H9 (cell line): ENCODE measurements at regions not wholly inside any gene's neighbourhood (a gene's known extent, or its start where the extent isn't known, plus 50 kb on each side); places are given as distances from the start of the nearest gene placed in this dataset.

Source experiments
- DNase-seq: peaks from one replicate; pipeline ENCODE4 v3.0.0-alpha.2; 2017
- H2AFZ ChIP-seq: one replicate; pipeline ENCODE4 v1.6.1; 2013; ENCODE audit warnings: mild to moderate bottlenecking, low read length, control low read depth, moderate library complexity
- H2AK5ac ChIP-seq: 2 replicates; pipeline ENCODE4 v1.6.1; 2013; ENCODE audit warnings: low read length, control low read depth, mixed read lengths; ENCODE audit not compliant: insufficient read length
- H2BK120ac ChIP-seq: one replicate; pipeline ENCODE4 v1.6.1; 2013; ENCODE audit warnings: low read depth, mild to moderate bottlenecking, low read length, control low read depth, inconsistent platforms; ENCODE audit not compliant: poor library complexity, severe bottlenecking
- H2BK12ac ChIP-seq: 2 replicates; pipeline ENCODE4 v1.6.1; 2013; ENCODE audit warnings: low read length, control low read depth, mixed read lengths, low read depth; ENCODE audit not compliant: insufficient read length
- H2BK15ac ChIP-seq: 2 replicates; pipeline ENCODE4 v1.6.1; 2013; ENCODE audit warnings: low read depth, low read length, control low read depth
- H2BK20ac ChIP-seq: one replicate; pipeline ENCODE4 v1.6.1; 2013; ENCODE audit warnings: low read depth, mild to moderate bottlenecking, low read length, control low read depth, inconsistent platforms; ENCODE audit not compliant: poor library complexity, severe bottlenecking
- H2BK5ac ChIP-seq: 2 replicates; pipeline ENCODE4 v1.6.1; 2013; ENCODE audit warnings: low read length, control low read depth, mixed read lengths; ENCODE audit not compliant: insufficient read length
- H3K14ac ChIP-seq: 2 replicates; pipeline ENCODE4 v1.6.1; 2013; ENCODE audit warnings: low read length, control low read depth; ENCODE audit not compliant: insufficient read depth
- H3K18ac ChIP-seq: 2 replicates; pipeline ENCODE4 v1.6.1; 2013; ENCODE audit warnings: low read depth, mild to moderate bottlenecking, mixed read lengths, low read length, control low read depth; ENCODE audit not compliant: insufficient read length
- H3K23ac ChIP-seq: 2 replicates; pipeline ENCODE4 v1.6.1; 2013; ENCODE audit warnings: low read length, control low read depth, mixed read lengths, low read depth; ENCODE audit not compliant: insufficient read length
- H3K23me2 ChIP-seq: 2 replicates; pipeline ENCODE4 v1.6.1; 2013; ENCODE audit warnings: low read depth, mild to moderate bottlenecking, mixed read lengths, low read length, control low read depth; ENCODE audit not compliant: insufficient read length, poor library complexity, severe bottlenecking
- H3K27ac ChIP-seq: 2 replicates; pipeline ENCODE4 v1.5.1; 2013; ENCODE audit warnings: low read length, control low read depth, mixed read lengths, low read depth; ENCODE audit not compliant: insufficient read length
- H3K27me3 ChIP-seq: 2 replicates; pipeline ENCODE4 v1.6.1; 2013; ENCODE audit warnings: low read length, control low read depth, inconsistent platforms; ENCODE audit not compliant: insufficient read depth
- H3K4ac ChIP-seq: 2 replicates; pipeline ENCODE4 v1.6.1; 2013; ENCODE audit warnings: low read depth, mild to moderate bottlenecking, control low read depth, inconsistent platforms, low read length, moderate library complexity
- H3K4me1 ChIP-seq: 2 replicates; pipeline ENCODE4 v1.6.1; 2013; ENCODE audit warnings: low read length, control low read depth, inconsistent platforms; ENCODE audit not compliant: insufficient read depth
- H3K4me2 ChIP-seq: 2 replicates; pipeline ENCODE4 v1.6.1; 2013; ENCODE audit warnings: low read length, control low read depth, mixed read lengths; ENCODE audit not compliant: insufficient read length, insufficient read depth
- H3K56ac ChIP-seq: 2 replicates; pipeline ENCODE4 v1.6.1; 2013; ENCODE audit warnings: low read depth, mild to moderate bottlenecking, mixed read lengths, low read length, control low read depth; ENCODE audit not compliant: insufficient read length
- H3K79me1 ChIP-seq: 2 replicates; pipeline ENCODE4 v1.6.1; 2013; ENCODE audit warnings: low read depth, mild to moderate bottlenecking, moderate library complexity, low read length, control low read depth, inconsistent platforms; ENCODE audit not compliant: insufficient read depth, poor library complexity, severe bottlenecking
- H3K79me2 ChIP-seq: 2 replicates; pipeline ENCODE4 v1.6.1; 2013; ENCODE audit warnings: low read length, control low read depth, inconsistent platforms; ENCODE audit not compliant: insufficient read depth
- H3K9ac ChIP-seq: 2 replicates; pipeline ENCODE4 v1.6.1; 2013; ENCODE audit warnings: low read length, control low read depth, mixed read lengths; ENCODE audit not compliant: insufficient read length; ENCODE audit errors: extremely low read depth
- H3K9me3 ChIP-seq: one replicate; pipeline ENCODE4 v1.6.1; 2013; ENCODE audit warnings: low read depth, low read length, inconsistent platforms; ENCODE audit not compliant: control insufficient read depth
- H3T11ph ChIP-seq: one replicate; pipeline ENCODE4 v1.6.1; 2013; ENCODE audit warnings: mild to moderate bottlenecking, low read length, control low read depth, inconsistent platforms
- H4K20me1 ChIP-seq: one replicate; pipeline ENCODE4 v1.6.1; 2013; ENCODE audit not compliant: control insufficient read depth, insufficient read length, insufficient read depth
- H4K5ac ChIP-seq: 2 replicates; pipeline ENCODE4 v1.6.1; 2013; ENCODE audit warnings: low read depth, mild to moderate bottlenecking, mixed read lengths, low read length, control low read depth; ENCODE audit not compliant: insufficient read length
- H4K8ac ChIP-seq: replicated peaks from 2 replicates; pipeline ENCODE4 v1.6.1; 2013; ENCODE audit warnings: low read length, control low read depth, mixed read lengths, low read depth; ENCODE audit not compliant: insufficient read length
- H4K91ac ChIP-seq: 2 replicates; pipeline ENCODE4 v1.6.1; 2013; ENCODE audit warnings: low read depth, mild to moderate bottlenecking, moderate library complexity, mixed read lengths, low read length, control low read depth; ENCODE audit not compliant: insufficient read length
- H3K27ac Mint-ChIP-seq, 3 experiments: 2 replicates in 2 of 3; 3 replicates in 1 of 3; pipeline ENCODE4 v1.8.0; 2020 to 2021; ENCODE audit warnings: mixed read lengths in 3 of 3, mild to moderate bottlenecking in 1 of 3, moderate library complexity in 1 of 3
- H3K27me3 Mint-ChIP-seq: 2 replicates; pipeline ENCODE4 v1.8.0; 2021; ENCODE audit warnings: low read depth, mild to moderate bottlenecking, moderate library complexity, mixed read lengths
- H3K36me3 Mint-ChIP-seq, 3 experiments: 2 replicates in 2 of 3; 3 replicates in 1 of 3; pipeline ENCODE4 v1.8.0; 2020 to 2021; ENCODE audit warnings: low read depth in 3 of 3, mixed read lengths in 3 of 3; ENCODE audit not compliant: insufficient read depth in 1 of 3
- H3K4me1 Mint-ChIP-seq, 2 experiments: 2 replicates each; pipeline ENCODE4 v1.8.0; 2020; ENCODE audit warnings: mixed read lengths in 2 of 2
- H3K4me3 Mint-ChIP-seq, 2 experiments: 2 replicates in 1 of 2; 3 replicates in 1 of 2; pipeline ENCODE4 v1.8.0; 2020 to 2021; ENCODE audit warnings: mild to moderate bottlenecking in 2 of 2, mixed read lengths in 2 of 2, moderate library complexity in 1 of 2
- H3K9me3 Mint-ChIP-seq, 2 experiments: 2 replicates in 1 of 2; 3 replicates in 1 of 2; pipeline ENCODE4 v1.8.0; 2020; ENCODE audit warnings: mild to moderate bottlenecking in 2 of 2, mixed read lengths in 2 of 2, moderate library complexity in 1 of 2
- CTCF ChIP-seq: fragments of 200-600 bp; sonication (generic); conservative IDR thresholded peaks from 3 replicates; pipeline ENCODE4 v1.8.0; 2021; ENCODE audit warnings: antibody characterized with exemption, mild to moderate bottlenecking
- WGBS: extraction: QIAGEN DNeasy Blood & Tissue Kit; methylation state at CpG from one replicate; pipeline ENCODE4 v1.1.7; 2013; ENCODE audit warnings: missing lambda C conversion rate, low lambda C conversion rate, mixed read lengths; ENCODE audit not compliant: insufficient read length; ENCODE audit errors: extremely low coverage; 5-methylcytosine and 5-hydroxymethylcytosine counted together

- no peak overlapping the region for H3K4me2 ChIP-seq
- no peak overlapping the region for H2AK5ac ChIP-seq
- no peaks in the 10 kb centered on the region for H3K23me2 ChIP-seq
- no peaks in the 10 kb centered on the region for H4K20me1 ChIP-seq
- no peak overlapping the region for H2BK5ac ChIP-seq
- Mint-ChIP-seq H3K36me3 (no peaks in the 10 kb centered on the region), H3K27ac (no peak overlapping the region), H3K4me1 (peaks cover 0 to 10% of the 10 kb centered on the region in 2 experiments; a peak in 2 of 4 replicates), H3K9me3 (no peaks in the 10 kb centered on the region), H3K4me3 (no peak overlapping the region), H3K27me3 (peaks cover 4% of the 10 kb centered on the region)
- no peak overlapping the region for H2BK15ac ChIP-seq
- no peak overlapping the region for H4K5ac ChIP-seq
- H3K18ac ChIP-seq: no peak overlapping the region
- no peak overlapping the region for H3K27ac ChIP-seq
- no peaks in the 10 kb centered on the region for H3K9me3 ChIP-seq
- H3K4ac ChIP-seq: no peak overlapping the region
- no peaks in the 10 kb centered on the region for H3K27me3 ChIP-seq
- H2BK12ac ChIP-seq: no peak overlapping the region
- H4K91ac ChIP-seq: no peak overlapping the region
- no peak overlapping the region for H4K8ac ChIP-seq
- H3K79me1 ChIP-seq: no peaks in the 10 kb centered on the region
- no peak overlapping the region for H3T11ph ChIP-seq
- no peak overlapping the region for H2BK120ac ChIP-seq
- no peak overlapping the region for H3K56ac ChIP-seq
- H2AFZ ChIP-seq: no peak overlapping the region
- no CpG with 5 or more reads among the region's 2 CpGs for WGBS
- no peak overlapping the region for H2BK20ac ChIP-seq
- no peak overlapping the region for H3K23ac ChIP-seq
- no peak for DNase-seq
- H3K14ac ChIP-seq: no peak overlapping the region
- H3K79me2 ChIP-seq: no peaks in the 10 kb centered on the region
- H3K9ac ChIP-seq: no peak overlapping the region
- no peak for TF ChIP-seq CTCF
- no peaks in the 10 kb centered on the region for H3K4me1 ChIP-seq
Observed at GRCh38 chr9:84583866-84584265, 85.7 kb upstream of the NTRK2 start.
